Esophagus muscularis mucosa (tissue), 3 donors: ENCODE measurements at regions not wholly inside any gene's neighbourhood (a gene's known extent, or its start where the extent isn't known, plus 50 kb on each side); places are given as distances from the start of the nearest gene placed in this dataset.

Source experiments
- CTCF ChIP-seq, 3 experiments: fragments of 200-600 bp in 2 of 3; fragments of 450-650 bp in 1 of 3; sonication (generic) in 2 of 3; IDR thresholded peaks; one replicate each; pipeline ENCODE4 v1.5.1; 2017 to 2019; ENCODE audit warnings: antibody characterized with exemption in 3 of 3, mild to moderate bottlenecking in 2 of 3, moderate library complexity in 1 of 3
- POLR2A ChIP-seq: fragments of 450-650 bp; IDR thresholded peaks from one replicate; pipeline ENCODE4 v1.6.1; 2017; ENCODE audit warnings: antibody characterized with exemption, moderate library complexity, mild to moderate bottlenecking, low read depth

DNA sequence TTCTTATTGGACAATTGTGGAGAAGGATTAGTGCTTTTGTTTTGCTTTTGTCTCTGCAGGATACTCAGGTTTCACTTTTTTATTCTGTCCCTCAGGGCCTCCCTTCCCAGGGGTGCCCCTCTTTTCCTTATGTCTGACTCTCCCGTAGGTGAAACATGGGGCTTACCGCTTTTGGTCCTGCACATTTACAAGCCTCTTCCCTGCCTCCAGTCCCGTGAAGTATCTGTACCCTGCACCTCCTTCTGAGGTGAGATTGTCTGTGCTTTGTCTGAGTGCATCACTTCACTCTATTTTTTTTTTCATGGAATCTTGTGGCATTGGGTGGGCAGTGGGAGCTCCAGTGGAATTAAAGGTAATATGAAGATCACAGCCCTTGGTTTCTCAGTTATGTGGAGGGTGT, 758.1 kb upstream of the TPTE start:
- no peak for TF ChIP-seq CTCF (IDR thresholded peaks at IDR 0.05)
- no peak for TF ChIP-seq POLR2A
